ENCODE measurements at regions not wholly inside any gene's neighbourhood (a gene's known extent, or its start where the extent isn't known, plus 50 kb on each side); places are given as distances from the start of the nearest gene placed in this dataset.

GRCh38 chr6:3559561-3559960, 102.7 kb upstream of the SLC22A23 start:
- TF ChIP-seq CTCF (conservative IDR thresholded peaks at IDR 0.05) (no peak), ZFX (IDR thresholded peaks at IDR 0.05) (no peak)
